ENCODE measurements at regions not wholly inside any gene's neighbourhood (a gene's known extent, or its start where the extent isn't known, plus 50 kb on each side); places are given as distances from the start of the nearest gene placed in this dataset.

GRCh38 chr20:48156951-48157700 is 371.8 kb upstream of the SULF2 start:
- no peak for DNase-seq (ENCODE audit: low read depth, low spot score)

GRCh38 chr20:48156521-48156920 is 371.2 kb upstream of the SULF2 start:
- no peak for DNase-seq (ENCODE audit: low read depth, low spot score)

GRCh38 chr20:48155268-48155667 is 370.0 kb upstream of the SULF2 start:
- DNase-seq (ENCODE audit: low read depth, low spot score), result no peak

GRCh38 chr20:48154040-48154765 is 368.9 kb upstream of the SULF2 start:
- no peak for DNase-seq (ENCODE audit: low read depth, low spot score)

- peak; percentile 25 for DNase-seq (ENCODE audit: low read depth, low spot score)
Measured at GRCh38 chr20:48153523-48153922, 368.2 kb upstream of the SULF2 start.

- DNase-seq (ENCODE audit: low read depth, low spot score), result no peak
Measured at GRCh38 chr20:48153103-48153502, 367.8 kb upstream of the SULF2 start.

GRCh38 chr20:48150568-48150967 is 365.3 kb upstream of the SULF2 start:
- DNase-seq (ENCODE audit: low read depth, low spot score), result no peak

- no peak for DNase-seq (ENCODE audit: low read depth, low spot score)
Measured at GRCh38 chr20:48149902-48150301, 364.6 kb upstream of the SULF2 start.

GRCh38 chr20:48148916-48149672 is 363.8 kb upstream of the SULF2 start:
- DNase-seq (ENCODE audit: low read depth, low spot score), result no peak

GRCh38 chr20:48148020-48148419 is 362.7 kb upstream of the SULF2 start:
- DNase-seq (ENCODE audit: low read depth, low spot score), result no peak

- no peak for DNase-seq (ENCODE audit: low read depth, low spot score)
Measured at GRCh38 chr20:48147311-48147710, 362.0 kb upstream of the SULF2 start.

GRCh38 chr20:48146877-48147276 is 361.6 kb upstream of the SULF2 start:
- no peak for DNase-seq (ENCODE audit: low read depth, low spot score)

- DNase-seq (ENCODE audit: low read depth, low spot score), result no peak
Measured at GRCh38 chr20:48146308-48146707, 361.0 kb upstream of the SULF2 start.

- DNase-seq (ENCODE audit: low read depth, low spot score), result no peak
Measured at GRCh38 chr20:48143435-48144081, 358.3 kb upstream of the SULF2 start.

- DNase-seq (ENCODE audit: low read depth, low spot score), result no peak
Measured at GRCh38 chr20:48142516-48142773, 357.2 kb upstream of the SULF2 start.

- no peak for DNase-seq (ENCODE audit: low read depth, low spot score)
Measured at GRCh38 chr20:48141660-48142515, 356.6 kb upstream of the SULF2 start.

GRCh38 chr20:48139262-48140041 is 354.2 kb upstream of the SULF2 start:
- no peak for DNase-seq (ENCODE audit: low read depth, low spot score)

- DNase-seq (ENCODE audit: low read depth, low spot score), result no peak
Measured at GRCh38 chr20:48132834-48133233, 347.6 kb upstream of the SULF2 start.

GRCh38 chr20:48131581-48131980 is 346.3 kb upstream of the SULF2 start:
- no peak for DNase-seq (ENCODE audit: low read depth, low spot score)

GRCh38 chr20:48129345-48129942 is 344.2 kb upstream of the SULF2 start:
- DNase-seq (ENCODE audit: low read depth, low spot score), result peak; percentile 14
